Activated gamma-delta T cell (primary cell): ENCODE measurements at regions not wholly inside any gene's neighbourhood (a gene's known extent, or its start where the extent isn't known, plus 50 kb on each side); places are given as distances from the start of the nearest gene placed in this dataset.
"Not testable (repeated sequence)": the region's sequence is repeated elsewhere in the genome, so short reads cannot be mapped to it uniquely, and the experiment has no call there.

Experiments
- DNase-seq: peaks from one replicate; lab custom pipeline; 2025; lab: John Stamatoyannopoulos, UW

GRCh38 chr21:18715606-18716005, 312.0 kb upstream of the TMPRSS15 start:
- DNase-seq: no peak

GRCh38 chr21:18716578-18717138, 313.1 kb upstream of the TMPRSS15 start:
- no peak for DNase-seq

GRCh38 chr21:18722193-18722592, 318.6 kb upstream of the TMPRSS15 start:
- DNase-seq: no peak

- no peak for DNase-seq
These were observed 319.6 kb upstream of the TMPRSS15 start for GRCh38 chr21:18723171-18723570.

GRCh38 chr21:18725653-18726052, 322.1 kb upstream of the TMPRSS15 start:
- DNase-seq: no peak

GRCh38 chr21:18741954-18742353, 338.4 kb upstream of the TMPRSS15 start:
- DNase-seq: no peak

GRCh38 chr21:18743531-18743930, 339.9 kb upstream of the TMPRSS15 start:
- DNase-seq: no peak

GRCh38 chr21:18744840-18745239, 341.3 kb upstream of the TMPRSS15 start:
- DNase-seq: no peak

GRCh38 chr21:18752894-18753293, 349.3 kb upstream of the TMPRSS15 start:
- DNase-seq: not testable (repeated sequence)

GRCh38 chr21:18756272-18756671, 352.7 kb upstream of the TMPRSS15 start:
- DNase-seq: not testable (repeated sequence)

- DNase-seq: no peak
These were observed 355.7 kb upstream of the TMPRSS15 start for GRCh38 chr21:18759267-18759666.

GRCh38 chr21:18759751-18760161, 356.2 kb upstream of the TMPRSS15 start:
- DNase-seq: no peak

GRCh38 chr21:18760247-18760646, 356.7 kb upstream of the TMPRSS15 start:
- no peak for DNase-seq

GRCh38 chr21:18764720-18765119, 361.1 kb upstream of the TMPRSS15 start:
- no peak for DNase-seq

- no peak for DNase-seq
These were observed 366.0 kb upstream of the TMPRSS15 start for GRCh38 chr21:18769599-18769998.

- DNase-seq: no peak
These were observed 368.3 kb upstream of the TMPRSS15 start for GRCh38 chr21:18771845-18772380.

- no peak for DNase-seq
These were observed 368.8 kb upstream of the TMPRSS15 start for GRCh38 chr21:18772404-18772803.

- no peak for DNase-seq
These were observed 369.3 kb upstream of the TMPRSS15 start for GRCh38 chr21:18772897-18773296.

- no peak for DNase-seq
These were observed 373.4 kb upstream of the TMPRSS15 start for GRCh38 chr21:18776936-18777335.

- no peak for DNase-seq
These were observed 379.1 kb upstream of the TMPRSS15 start for GRCh38 chr21:18782721-18783120.

- no peak for DNase-seq
These were observed 397.9 kb upstream of the TMPRSS15 start for GRCh38 chr21:18801468-18801867.

GRCh38 chr21:18803624-18804023, 400.0 kb upstream of the TMPRSS15 start:
- DNase-seq: no peak

- no peak for DNase-seq
These were observed 406.6 kb upstream of the TMPRSS15 start for GRCh38 chr21:18810136-18810535.

- no peak for DNase-seq
These were observed 408.7 kb upstream of the TMPRSS15 start for GRCh38 chr21:18812308-18812707.
